Ovary (tissue), 7 donors: ENCODE measurements at regions not wholly inside any gene's neighbourhood (a gene's known extent, or its start where the extent isn't known, plus 50 kb on each side); places are given as distances from the start of the nearest gene placed in this dataset.

Experiments used
- DNase-seq, 5 donors: peaks; one replicate each; pipeline ENCODE4 v3.0.0-alpha.2; 2019 to 2020
- H3K27ac ChIP-seq, 2 donors: fragments of 200-600 bp; one replicate each; pipeline versions ENCODE4 v1.5.1 to v1.8.0; 2019 to 2022
- H3K27me3 ChIP-seq: fragments of 200-600 bp; one replicate; pipeline ENCODE4 v1.8.0; 2022
- H3K36me3 ChIP-seq: fragments of 200-600 bp; sonication (generic); one replicate; pipeline ENCODE4 v1.5.1; 2019
- H3K4me1 ChIP-seq: one replicate; pipeline ENCODE4 v1.8.1; 2013; ENCODE audit warnings: mild to moderate bottlenecking, moderate library complexity; ENCODE audit not compliant: insufficient read depth
- H3K4me3 ChIP-seq: fragments of 200-600 bp; sonication (generic); one replicate; pipeline ENCODE4 v1.5.1; 2017
- H3K9me3 ChIP-seq, 2 donors: fragments of 200-600 bp in 1 of 2; sonication (generic) in 1 of 2; one replicate each; pipeline versions ENCODE4 v1.5.1 to v1.8.1; 2013 to 2019; ENCODE audit warnings: mild to moderate bottlenecking in 1 of 2, moderate library complexity in 1 of 2
- EP300 ChIP-seq: sonication (generic); formaldehyde crosslinking; IDR thresholded peaks from one replicate; pipeline ENCODE4 v1.6.1; 2017; ENCODE audit warnings: antibody characterized with exemption
- POLR2A ChIP-seq: fragments of 450-650 bp; IDR thresholded peaks from one replicate; pipeline ENCODE4 v1.6.1; 2017; ENCODE audit warnings: antibody characterized with exemption, mild to moderate bottlenecking, moderate library complexity
- WGBS, 3 donors: extraction: QIAGEN DNeasy Blood & Tissue Kit in 1 of 3; methylation state at CpG; one replicate each; pipeline versions ENCODE4 v1.1.5 to v1.1.7; 2013 to 2017; 5-methylcytosine and 5-hydroxymethylcytosine counted together
- intact Hi-C, 4 donors: fragments of 100-400 bp; cut with DNase I; formaldehyde crosslinking; loops; one replicate each; pipeline versions ENCODE4 v1.11.0 to v1.15.1; 2022 to 2023
- TF ChIP-seq, protein P1 (sequence below), 3 donors: fragments of 450-650 bp in 2 of 3; fragments of 200-600 bp in 1 of 3; IDR thresholded peaks; one replicate each; pipeline versions ENCODE4 v1.5.1 to v1.8.0; 2016 to 2022; ENCODE audit warnings: antibody characterized with exemption in 3 of 3, mild to moderate bottlenecking in 1 of 3
- donor health status: DM: no; HTN: no; CAD: no; lungs with moderate emphysema.
- donor health status: DM: no; HTN: no; CAD: no.
- donor health status: Bipolar disorder and iron deficiency.
- donor health status: DM: no; HTN: no; CAD: no.
- donor health status: DM: yes; HTN: yes; CAD: no.

- H3K27ac ChIP-seq: no peak overlapping the region
- H3K4me1 ChIP-seq: no peaks in the 10 kb centered on the region
- WGBS, 3 donors: 81 to 93% (median 86%) methylated on average over 6 of the region's 6 CpGs
- no peak overlapping the region for H3K4me3 ChIP-seq
- DNase-seq: no peak
- intact Hi-C loops: no loop called here
- H3K9me3 ChIP-seq: no peaks in the 10 kb centered on the region
- no peaks in the 10 kb centered on the region for H3K36me3 ChIP-seq
- H3K27me3 ChIP-seq: no peaks in the 10 kb centered on the region
- TF ChIP-seq EP300 (no peak), POLR2A (no peak)
- TF ChIP-seq, protein P1, sequence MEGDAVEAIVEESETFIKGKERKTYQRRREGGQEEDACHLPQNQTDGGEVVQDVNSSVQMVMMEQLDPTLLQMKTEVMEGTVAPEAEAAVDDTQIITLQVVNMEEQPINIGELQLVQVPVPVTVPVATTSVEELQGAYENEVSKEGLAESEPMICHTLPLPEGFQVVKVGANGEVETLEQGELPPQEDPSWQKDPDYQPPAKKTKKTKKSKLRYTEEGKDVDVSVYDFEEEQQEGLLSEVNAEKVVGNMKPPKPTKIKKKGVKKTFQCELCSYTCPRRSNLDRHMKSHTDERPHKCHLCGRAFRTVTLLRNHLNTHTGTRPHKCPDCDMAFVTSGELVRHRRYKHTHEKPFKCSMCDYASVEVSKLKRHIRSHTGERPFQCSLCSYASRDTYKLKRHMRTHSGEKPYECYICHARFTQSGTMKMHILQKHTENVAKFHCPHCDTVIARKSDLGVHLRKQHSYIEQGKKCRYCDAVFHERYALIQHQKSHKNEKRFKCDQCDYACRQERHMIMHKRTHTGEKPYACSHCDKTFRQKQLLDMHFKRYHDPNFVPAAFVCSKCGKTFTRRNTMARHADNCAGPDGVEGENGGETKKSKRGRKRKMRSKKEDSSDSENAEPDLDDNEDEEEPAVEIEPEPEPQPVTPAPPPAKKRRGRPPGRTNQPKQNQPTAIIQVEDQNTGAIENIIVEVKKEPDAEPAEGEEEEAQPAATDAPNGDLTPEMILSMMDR (IDR thresholded peaks at IDR 0.05): no peak
Observed at GRCh38 chr18:9042766-9043481, 59.6 kb upstream of the NDUFV2 start.

DNA sequence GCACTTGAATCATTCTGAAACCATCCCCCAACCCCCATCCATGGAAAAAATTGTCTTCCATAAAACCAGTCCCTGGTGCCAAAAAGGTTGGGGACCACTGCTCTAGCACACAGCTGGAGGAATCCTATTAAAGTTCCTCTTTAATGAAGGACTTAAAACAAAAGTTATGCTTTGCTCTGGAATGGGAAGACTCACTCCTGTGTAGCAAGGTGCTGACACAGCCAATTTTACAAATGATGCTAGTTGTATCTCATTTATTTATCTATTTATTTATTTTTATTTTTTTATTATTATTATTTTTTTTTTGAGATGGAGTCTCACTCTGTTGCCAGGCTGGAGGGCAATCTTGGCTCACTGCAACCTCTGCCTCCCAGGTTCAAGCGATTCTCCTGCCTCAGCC is 58.9 kb upstream of the NDUFV2 start:
- intact Hi-C loops: no loop called here
- 97 to 100% (median 100%) methylated on average over 1 of the region's 1 CpG for WGBS, 3 donors
- Histone ChIP-seq H3K36me3 (no peaks in the 10 kb centered on the region), H3K27me3 (no peaks in the 10 kb centered on the region), H3K9me3 (no peaks in the 10 kb centered on the region), H3K4me3 (no peak overlapping the region), H3K27ac (no peak overlapping the region), H3K4me1 (no peaks in the 10 kb centered on the region)
- no peak for DNase-seq
- TF ChIP-seq, protein P1 (IDR thresholded peaks at IDR 0.05): no peak
- TF ChIP-seq POLR2A: no peak
- no peak for TF ChIP-seq EP300

GRCh38 chr18:9047715-9048114 is 54.8 kb upstream of the NDUFV2 start:
- no peak overlapping the region for H3K4me3 ChIP-seq
- no peaks in the 10 kb centered on the region for H3K27me3 ChIP-seq
- TF ChIP-seq EP300 (no peak), POLR2A (no peak)
- TF ChIP-seq, protein P1 (IDR thresholded peaks at IDR 0.05): no peak
- no peaks in the 10 kb centered on the region for H3K9me3 ChIP-seq
- DNase-seq: no peak
- WGBS, 3 donors: 74 to 88% (median 78%) methylated on average over 7 of the region's 7 CpGs
- no peaks in the 10 kb centered on the region for H3K4me1 ChIP-seq
- no peak overlapping the region for H3K27ac ChIP-seq
- intact Hi-C loops: no loop called here
- H3K36me3 ChIP-seq: no peaks in the 10 kb centered on the region

DNA sequence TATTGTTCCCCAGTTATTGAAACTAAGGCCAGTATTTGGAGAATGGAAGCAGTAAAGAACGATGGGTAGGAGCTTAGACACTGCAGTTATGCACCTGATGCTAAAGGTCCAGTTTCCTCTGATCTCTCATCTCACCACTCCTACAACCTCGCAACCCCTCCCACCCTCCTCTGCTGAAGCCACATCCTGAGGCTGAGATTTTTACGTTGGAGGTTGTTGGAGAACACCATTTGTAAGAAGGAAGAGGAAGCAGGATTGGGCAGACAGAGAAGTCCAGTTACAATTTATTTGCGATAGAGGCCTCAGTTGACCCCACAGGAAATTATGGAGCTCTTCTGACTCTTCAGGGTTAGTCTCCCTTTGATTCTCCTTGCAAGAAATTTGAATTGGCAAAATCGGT is 54.3 kb upstream of the NDUFV2 start:
- no peak overlapping the region for H3K27ac ChIP-seq
- no peaks in the 10 kb centered on the region for H3K27me3 ChIP-seq
- no peaks in the 10 kb centered on the region for H3K4me1 ChIP-seq
- intact Hi-C loops: no loop called here
- H3K36me3 ChIP-seq: no peaks in the 10 kb centered on the region
- no peak overlapping the region for H3K4me3 ChIP-seq
- TF ChIP-seq, protein P1 (IDR thresholded peaks at IDR 0.05): no peak
- TF ChIP-seq POLR2A: no peak
- no peak for TF ChIP-seq EP300
- no peak for DNase-seq
- no peaks in the 10 kb centered on the region for H3K9me3 ChIP-seq
- WGBS, 3 donors: 86 to 87% (median 86%) methylated on average over 5 of the region's 5 CpGs
